OCI-LY1 (cell line): ENCODE measurements at regions not wholly inside any gene's neighbourhood (a gene's known extent, or its start where the extent isn't known, plus 50 kb on each side); places are given as distances from the start of the nearest gene placed in this dataset.

ENCODE experiments used
- CTCF ChIP-seq: fragments of 200-600 bp; sonication (generic), shearing (Covaris generic); IDR thresholded peaks from 2 replicates; pipeline ENCODE4 v1.5.1; 2017; ENCODE audit warnings: mild to moderate bottlenecking, antibody characterized with exemption, low read length, moderate library complexity, mixed read lengths
- EZH2 ChIP-seq: fragments of 200-600 bp; sonication (generic), shearing (Covaris generic); IDR thresholded peaks from 2 replicates; pipeline ENCODE4 v1.8.0; 2017; ENCODE audit warnings: borderline replicate concordance, mixed run types, mild to moderate bottlenecking, antibody characterized with exemption, low read length, moderate library complexity, mixed read lengths

DNA sequence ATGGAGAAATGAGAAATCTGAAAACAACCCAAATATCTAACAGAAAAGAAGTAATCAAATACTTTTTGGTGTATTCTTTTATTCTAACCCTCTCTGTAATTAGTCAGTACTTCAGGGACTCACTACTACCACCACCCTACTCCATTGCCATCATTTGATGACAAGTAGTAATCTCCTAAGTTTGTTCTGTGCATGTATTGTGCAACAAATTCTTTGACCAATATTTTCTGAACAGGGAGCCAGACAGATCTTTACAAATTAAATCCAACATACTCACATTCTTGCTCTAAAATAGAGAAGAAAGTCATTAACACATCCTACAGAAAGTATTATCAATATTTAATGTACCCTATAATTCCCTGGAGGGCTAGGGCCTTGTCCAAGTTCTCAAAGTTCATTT, 1416.4 kb downstream of the DSC3 start:
- no peak for TF ChIP-seq CTCF
- no peak for TF ChIP-seq EZH2
